IMR-90 (cell line): ENCODE measurements at regions not wholly inside any gene's neighbourhood (a gene's known extent, or its start where the extent isn't known, plus 50 kb on each side); places are given as distances from the start of the nearest gene placed in this dataset.
A peak's percentile ranks its signal among the peaks of the same experiment; 100 is the strongest.

Experiments
- BHLHE40 ChIP-seq: fragments of 150-350 bp; IDR thresholded peaks from 2 replicates; pipeline ENCODE4 v1.6.1; 2016; ENCODE audit warnings: mild to moderate bottlenecking, low read depth, low read length
- CEBPB ChIP-seq: IDR thresholded peaks from 2 replicates; pipeline ENCODE4 v1.6.1; 2012; ENCODE audit warnings: low read depth, low read length, improper control_type of control experiment
- CHD1 ChIP-seq: IDR thresholded peaks from 2 replicates; pipeline ENCODE4 v1.6.1; 2012; ENCODE audit warnings: low read depth, low read length, improper control_type of control experiment
- POLR2A ChIP-seq: IDR thresholded peaks from 2 replicates; pipeline ENCODE4 v1.6.1; 2012; ENCODE audit warnings: mild to moderate bottlenecking, low read depth, low read length
- RFX5 ChIP-seq: IDR thresholded peaks from 2 replicates; pipeline ENCODE4 v1.8.0; 2012; ENCODE audit warnings: low read depth, mild to moderate bottlenecking, low read length, moderate library complexity
- SMC3 ChIP-seq: fragments of 150-350 bp; IDR thresholded peaks from 2 replicates; pipeline ENCODE4 v1.6.1; 2016; ENCODE audit warnings: low read depth, mild to moderate bottlenecking, antibody characterized with exemption, low read length, moderate library complexity
- TF ChIP-seq, protein P1 (sequence below): conservative IDR thresholded peaks from 2 replicates; pipeline ENCODE4 v1.5.1; 2012; ENCODE audit warnings: mild to moderate bottlenecking, low read depth, low read length, improper control_type of control experiment
- TF ChIP-seq, protein P2 (sequence below): fragments of 150-350 bp; IDR thresholded peaks from 2 replicates; pipeline ENCODE4 v1.6.1; 2017; ENCODE audit warnings: mild to moderate bottlenecking, antibody characterized with exemption, low read length, low read depth

GRCh38 chr2:215764441-215765048, 248.8 kb downstream of the MREG start:
- TF ChIP-seq BHLHE40 = no peak
- TF ChIP-seq, protein P1, sequence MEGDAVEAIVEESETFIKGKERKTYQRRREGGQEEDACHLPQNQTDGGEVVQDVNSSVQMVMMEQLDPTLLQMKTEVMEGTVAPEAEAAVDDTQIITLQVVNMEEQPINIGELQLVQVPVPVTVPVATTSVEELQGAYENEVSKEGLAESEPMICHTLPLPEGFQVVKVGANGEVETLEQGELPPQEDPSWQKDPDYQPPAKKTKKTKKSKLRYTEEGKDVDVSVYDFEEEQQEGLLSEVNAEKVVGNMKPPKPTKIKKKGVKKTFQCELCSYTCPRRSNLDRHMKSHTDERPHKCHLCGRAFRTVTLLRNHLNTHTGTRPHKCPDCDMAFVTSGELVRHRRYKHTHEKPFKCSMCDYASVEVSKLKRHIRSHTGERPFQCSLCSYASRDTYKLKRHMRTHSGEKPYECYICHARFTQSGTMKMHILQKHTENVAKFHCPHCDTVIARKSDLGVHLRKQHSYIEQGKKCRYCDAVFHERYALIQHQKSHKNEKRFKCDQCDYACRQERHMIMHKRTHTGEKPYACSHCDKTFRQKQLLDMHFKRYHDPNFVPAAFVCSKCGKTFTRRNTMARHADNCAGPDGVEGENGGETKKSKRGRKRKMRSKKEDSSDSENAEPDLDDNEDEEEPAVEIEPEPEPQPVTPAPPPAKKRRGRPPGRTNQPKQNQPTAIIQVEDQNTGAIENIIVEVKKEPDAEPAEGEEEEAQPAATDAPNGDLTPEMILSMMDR = no peak
- no peak for TF ChIP-seq POLR2A
- peak; percentile 88 for TF ChIP-seq CEBPB
- TF ChIP-seq, protein P2, sequence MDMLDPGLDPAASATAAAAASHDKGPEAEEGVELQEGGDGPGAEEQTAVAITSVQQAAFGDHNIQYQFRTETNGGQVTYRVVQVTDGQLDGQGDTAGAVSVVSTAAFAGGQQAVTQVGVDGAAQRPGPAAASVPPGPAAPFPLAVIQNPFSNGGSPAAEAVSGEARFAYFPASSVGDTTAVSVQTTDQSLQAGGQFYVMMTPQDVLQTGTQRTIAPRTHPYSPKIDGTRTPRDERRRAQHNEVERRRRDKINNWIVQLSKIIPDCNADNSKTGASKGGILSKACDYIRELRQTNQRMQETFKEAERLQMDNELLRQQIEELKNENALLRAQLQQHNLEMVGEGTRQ = 0 out of 2 replicates have a peak, but pooled peaks have one; percentile 7
- TF ChIP-seq SMC3 = 0 out of 2 replicates have a peak, but pooled peaks have one; percentile 2
- no peak for TF ChIP-seq RFX5
- TF ChIP-seq CHD1 = no peak
